K562 (cell line): ENCODE measurements at regions not wholly inside any gene's neighbourhood (a gene's known extent, or its start where the extent isn't known, plus 50 kb on each side); places are given as distances from the start of the nearest gene placed in this dataset.

Experiments used
- ATAC-seq: fragments of 200-7000 bp; cut with Tn5 transposase; 3 replicates; pipeline ENCODE4 v1.9.1; 2020; ENCODE audit warnings: moderate library complexity
- BruUV-seq: library from RNA; stranded (reverse); fragments of 400-500 nt; replicated peaks from 2 replicates; lab custom pipeline; 2021; lab: Mats Ljungman, UMichigan
- CTCF ChIA-PET: fragments of 300-600 bp; formaldehyde crosslinking; extraction: SDS; loops from one replicate; lab custom pipeline; 2021; ENCODE audit warnings: low intra/inter-chr PET ratio; lab: Yijun Ruan, JAX
- POLR2A ChIA-PET: fragments of 300-600, 350-650 bp; sonication (Branson Sonifier 250); formaldehyde crosslinking; extraction: SDS; loops from one replicate; lab custom pipeline; 2021; ENCODE audit warnings: antibody characterized with exemption, inconsistent platforms; lab: Yijun Ruan, JAX
- DNase-seq, 4 experiments: peaks; one replicate each; pipeline versions ENCODE4 v3.0.0 to v3.0.0-alpha.2; 2011 to 2018; ENCODE audit warnings: low spot score in 3 of 4, mixed read lengths in 3 of 4; ENCODE audit errors: extremely low read depth in 1 of 4
- FAIRE-seq: peaks from 2 replicates; lab custom pipeline; 2011; peaks lifted over from hg19 to GRCh38; lab: Jason Lieb, UNC
- H2AFZ ChIP-seq: 2 replicates; pipeline ENCODE4 v1.6.0; 2011; ENCODE audit warnings: low read depth, low read length, control low read depth, inconsistent platforms
- H3K27ac ChIP-seq: fragments of 200-600 bp; 3 replicates; pipeline ENCODE4 v1.8.0; 2011; ENCODE audit warnings: low read depth, mild to moderate bottlenecking, control low read depth, inconsistent platforms, low read length, moderate library complexity, mixed read lengths; ENCODE audit errors: extremely low read depth
- H3K27me3 ChIP-seq, 2 experiments: fragments of 300-600 bp in 1 of 2; 2 replicates in 1 of 2; 3 replicates in 1 of 2; pipeline versions ENCODE4 v1.6.0 to v1.8.0; 2011; ENCODE audit warnings: inconsistent platforms in 2 of 2, low read length in 2 of 2, mild to moderate bottlenecking in 1 of 2, mixed read lengths in 1 of 2, moderate library complexity in 1 of 2; ENCODE audit not compliant: control insufficient read depth in 2 of 2, insufficient read depth in 2 of 2
- H3K36me3 ChIP-seq: fragments of 300-600 bp; 3 replicates; pipeline ENCODE4 v1.8.0; 2011; ENCODE audit warnings: mild to moderate bottlenecking, low read length, inconsistent platforms; ENCODE audit not compliant: control insufficient read depth, insufficient read depth
- H3K4me1 ChIP-seq, 2 experiments: fragments of 200-600 bp in 1 of 2; replicated peaks in 1 of 2; 2 replicates in 1 of 2; 3 replicates in 1 of 2; pipeline versions ENCODE4 v1.5.1 to v1.8.0; 2011; ENCODE audit warnings: inconsistent platforms in 2 of 2, low read length in 2 of 2, mild to moderate bottlenecking in 1 of 2, mixed read lengths in 1 of 2, moderate library complexity in 1 of 2; ENCODE audit not compliant: control insufficient read depth in 2 of 2, insufficient read depth in 2 of 2
- H3K4me2 ChIP-seq: 2 replicates; pipeline ENCODE4 v1.6.1; 2011; ENCODE audit warnings: low read length, control low read depth, inconsistent platforms, mixed read lengths; ENCODE audit not compliant: insufficient read depth
- H3K4me3 ChIP-seq: fragments of 200-600 bp; sonication (generic), shearing (Covaris generic); 2 replicates; pipeline ENCODE4 v1.5.1; 2016; ENCODE audit warnings: control low read depth, inconsistent platforms
- H3K79me2 ChIP-seq: fragments of 200-600 bp; 3 replicates; pipeline ENCODE4 v1.8.0; 2011; ENCODE audit warnings: low read length, inconsistent platforms; ENCODE audit not compliant: control insufficient read depth, insufficient read depth
- H3K9ac ChIP-seq, 2 experiments: 2 replicates each; pipeline versions ENCODE4 v1.6.0 to v1.6.1; 2011; ENCODE audit warnings: low read depth in 2 of 2, low read length in 2 of 2, control low read depth in 1 of 2, inconsistent platforms in 1 of 2, mild to moderate bottlenecking in 1 of 2, mixed read lengths in 1 of 2; ENCODE audit not compliant: insufficient read depth in 1 of 2
- H3K9me1 ChIP-seq: one replicate; pipeline ENCODE4 v1.6.0; 2011; ENCODE audit warnings: inconsistent platforms, mild to moderate bottlenecking, low read length, moderate library complexity; ENCODE audit not compliant: control insufficient read depth, insufficient read depth
- H3K9me3 ChIP-seq: replicated peaks from 2 replicates; pipeline ENCODE4 v1.5.1; 2011; ENCODE audit warnings: low read depth, low read length, inconsistent platforms; ENCODE audit not compliant: control insufficient read depth, insufficient read depth
- H4K20me1 ChIP-seq: replicated peaks from 2 replicates; pipeline ENCODE4 v1.6.1; 2011; ENCODE audit warnings: low read length, inconsistent platforms, mixed read lengths; ENCODE audit not compliant: control insufficient read depth, insufficient read depth
- COPS2 ChIP-seq: fragments of 450-650 bp; conservative IDR thresholded peaks from 2 replicates; pipeline ENCODE4 v1.6.1; 2016; ENCODE audit warnings: mild to moderate bottlenecking, moderate library complexity
- ELF4 ChIP-seq: fragments of 450-650 bp; formaldehyde crosslinking; IDR thresholded peaks from 2 replicates; pipeline ENCODE4 v1.4.0; 2022; ENCODE audit warnings: missing genetic modification characterization
- GATA2 ChIP-seq: sonication (generic); formaldehyde crosslinking; IDR thresholded peaks from 2 replicates; pipeline ENCODE4 v1.4.0; 2020; ENCODE audit warnings: mild to moderate bottlenecking, missing genetic modification reagents
- PHF21A ChIP-seq: fragments of 450-650 bp; IDR thresholded peaks from 2 replicates; pipeline ENCODE4 v1.6.1; 2017; ENCODE audit warnings: low read depth, borderline replicate concordance
- PHF8 ChIP-seq: fragments of 200-600 bp; sonication (generic); IDR thresholded peaks from 2 replicates; pipeline ENCODE4 v1.6.1; 2012; ENCODE audit warnings: mixed run types, mild to moderate bottlenecking, inconsistent platforms, low read length, moderate library complexity, borderline replicate concordance
- RBBP5 ChIP-seq: fragments of 200-600 bp; sonication (generic); IDR thresholded peaks from 2 replicates; pipeline ENCODE4 v1.6.1; 2012; ENCODE audit warnings: borderline replicate concordance, mild to moderate bottlenecking, low read length, control low read depth, inconsistent platforms; ENCODE audit not compliant: insufficient read depth, poor library complexity, severe bottlenecking
- SMAD4 ChIP-seq: fragments of 250-450 bp; sonication (Bioruptor Pico); conservative IDR thresholded peaks from 2 replicates; pipeline ENCODE4 v1.8.0; 2021; ENCODE audit warnings: inconsistent platforms, mild to moderate bottlenecking, moderate library complexity
- ZNF3 ChIP-seq: fragments of 250-450 bp; sonication (Bioruptor Pico); IDR thresholded peaks from 2 replicates; pipeline ENCODE4 v1.5.0; 2021; ENCODE audit warnings: mild to moderate bottlenecking, moderate library complexity
- ZNF507 ChIP-seq: conservative IDR thresholded peaks from 2 replicates; pipeline ENCODE4 v1.6.1; 2017; ENCODE audit warnings: missing genetic modification characterization, missing compliant biosample characterization
- WGBS: fragments of 100-300 bp; shearing (Covaris generic); methylation state at CpG from one replicate; pipeline ENCODE4 v1.1.6; 2016; ENCODE audit warnings: low coverage, mixed read lengths; ENCODE audit not compliant: insufficient coverage; ENCODE audit errors: missing lambda C conversion rate; 5-methylcytosine and 5-hydroxymethylcytosine counted together
- in situ Hi-C: fragments of 300-500 bp; cut with MboI; formaldehyde crosslinking; loops from 4 replicates; pipeline ENCODE4 v1.15.0; 2018; ENCODE audit warnings: inconsistent platforms, mixed read lengths
- intact Hi-C: fragments of 100-400 bp; cut with micrococcal nuclease; formaldehyde crosslinking; loops from 2 replicates; pipeline ENCODE4 v1.14.2; 2022
- TF ChIP-seq, protein P1 (sequence below): fragments of 250-450 bp; sonication (Bioruptor Pico); IDR thresholded peaks from 2 replicates; pipeline ENCODE4 v1.5.0; 2021; ENCODE audit warnings: mild to moderate bottlenecking, moderate library complexity
- TF ChIP-seq, protein P2 (sequence below): IDR thresholded peaks from 2 replicates; pipeline ENCODE4 v1.6.1; 2011; ENCODE audit warnings: borderline replicate concordance, low read depth, mild to moderate bottlenecking, moderate library complexity, low read length; ENCODE audit not compliant: insufficient read depth, poor library complexity, severe bottlenecking

DNA sequence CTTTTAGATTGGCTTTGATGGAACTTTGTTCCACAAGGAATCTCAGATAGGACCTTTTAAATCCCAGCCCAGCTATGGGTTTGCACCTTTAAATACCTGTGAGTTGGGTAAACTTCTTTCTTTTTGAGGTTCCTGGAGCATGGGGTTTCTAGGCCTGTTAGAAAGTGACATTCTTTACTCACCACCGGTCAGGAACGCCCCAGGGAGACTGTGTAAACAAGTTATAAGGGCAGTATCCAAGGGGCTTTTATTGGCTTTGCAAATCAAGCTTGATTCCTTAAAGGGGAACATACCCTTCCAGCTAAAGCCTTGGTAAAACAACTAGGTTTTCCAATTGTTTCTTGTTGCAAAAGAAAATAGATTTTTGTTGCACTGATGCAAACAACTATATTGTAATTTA lies 93.4 kb downstream of the TENT5D start:
- Histone ChIP-seq H2AFZ (peak overlapping the region; percentile 59; the same call in 1 of the 2 replicates), H3K4me3 (no peak overlapping the region), H3K27ac (peak overlapping the region; percentile 86; the same call in 1 of the 3 replicates), H3K9me3 (no peaks in the 10 kb centered on the region), H3K79me2 (no peaks in the 10 kb centered on the region), H3K36me3 (no peaks in the 10 kb centered on the region), H3K9ac (no peak overlapping the region), H3K4me2 (no peak overlapping the region), H4K20me1 (no peaks in the 10 kb centered on the region), H3K27me3 (no peaks in the 10 kb centered on the region), H3K4me1 (peaks cover 0 to 8% of the 10 kb centered on the region in 2 experiments; a peak in 3 of 5 replicates), H3K9me1 (no peaks in the 10 kb centered on the region)
- in situ Hi-C loops = no loop called here
- ChIA-PET POLR2A (interaction anchor here (0.7 kb wide), 1 partner anchor 35 kb away, joined by 3 read pairs; no protein-coding TSS in a partner anchor), CTCF (no interaction called here)
- 0% methylated on average over 1 of the region's 2 CpGs for WGBS
- DNase-seq (peak in 1 of 4 experiments; percentile 20), ATAC-seq (no peak; the same call in 2 of the 3 replicates), FAIRE-seq (peak; percentile 59)
- TF ChIP-seq SMAD4 (no peak), ZNF507 (no peak), COPS2 (no peak), GATA2 (CRISPR knock-in tag) (no peak), RBBP5 (no peak), PHF8 (no peak), ELF4 (CRISPR knock-in tag) (no peak), ZNF3 (CRISPR knock-in tag) (no peak), PHF21A (no peak)
- TF ChIP-seq, protein P1, sequence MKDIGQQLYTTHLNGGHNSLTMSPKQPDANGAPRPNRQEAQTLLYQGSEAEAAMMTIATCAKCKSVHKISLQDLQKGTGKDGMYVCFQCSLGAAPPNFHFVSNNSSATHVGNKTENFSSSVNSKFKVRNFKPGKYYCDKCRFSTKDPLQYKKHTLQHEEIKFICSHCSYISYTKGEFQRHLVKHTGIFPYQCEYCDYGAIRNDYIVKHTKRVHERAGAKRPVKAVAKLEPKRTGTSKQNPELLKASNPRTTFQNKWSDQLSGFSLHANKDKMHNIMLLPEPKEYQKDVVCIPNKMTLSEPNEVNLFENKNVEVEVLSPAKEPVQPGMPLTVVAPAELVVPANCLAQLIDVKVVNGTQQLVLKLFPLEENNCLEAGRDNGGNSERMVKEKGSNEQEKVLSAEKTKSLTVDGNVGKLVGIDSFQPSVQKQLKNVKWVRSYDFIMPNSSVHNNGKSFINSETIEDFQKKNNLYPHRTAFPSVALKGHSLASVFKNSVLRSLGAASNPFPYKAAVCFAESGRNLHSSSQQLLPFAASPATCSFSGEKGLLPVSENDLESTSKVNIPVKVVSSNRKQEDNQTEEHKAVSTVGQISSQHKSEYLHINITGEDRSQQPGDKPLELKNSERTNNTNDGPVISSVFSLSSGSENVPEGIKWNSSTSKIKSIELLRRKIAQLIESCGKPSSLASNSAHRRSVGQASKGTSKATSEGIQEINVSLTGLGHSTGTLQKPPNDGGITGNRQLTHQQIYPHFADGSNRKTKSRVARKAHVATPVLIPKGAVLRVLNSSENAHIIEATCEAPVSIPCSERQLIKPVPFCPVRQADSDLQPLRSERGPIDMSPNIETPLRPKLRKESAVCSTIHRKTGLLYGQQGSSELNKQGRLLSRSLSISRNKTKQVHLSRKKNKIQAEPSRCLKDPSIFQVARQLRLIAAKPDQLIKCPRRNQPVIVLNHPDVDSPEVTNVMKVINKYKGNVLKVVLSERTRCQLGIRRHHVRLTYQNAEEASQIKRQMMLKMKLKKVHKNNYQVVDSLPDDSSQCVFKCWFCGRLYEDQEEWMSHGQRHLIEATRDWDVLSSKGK = no peak
- TF ChIP-seq, protein P2, sequence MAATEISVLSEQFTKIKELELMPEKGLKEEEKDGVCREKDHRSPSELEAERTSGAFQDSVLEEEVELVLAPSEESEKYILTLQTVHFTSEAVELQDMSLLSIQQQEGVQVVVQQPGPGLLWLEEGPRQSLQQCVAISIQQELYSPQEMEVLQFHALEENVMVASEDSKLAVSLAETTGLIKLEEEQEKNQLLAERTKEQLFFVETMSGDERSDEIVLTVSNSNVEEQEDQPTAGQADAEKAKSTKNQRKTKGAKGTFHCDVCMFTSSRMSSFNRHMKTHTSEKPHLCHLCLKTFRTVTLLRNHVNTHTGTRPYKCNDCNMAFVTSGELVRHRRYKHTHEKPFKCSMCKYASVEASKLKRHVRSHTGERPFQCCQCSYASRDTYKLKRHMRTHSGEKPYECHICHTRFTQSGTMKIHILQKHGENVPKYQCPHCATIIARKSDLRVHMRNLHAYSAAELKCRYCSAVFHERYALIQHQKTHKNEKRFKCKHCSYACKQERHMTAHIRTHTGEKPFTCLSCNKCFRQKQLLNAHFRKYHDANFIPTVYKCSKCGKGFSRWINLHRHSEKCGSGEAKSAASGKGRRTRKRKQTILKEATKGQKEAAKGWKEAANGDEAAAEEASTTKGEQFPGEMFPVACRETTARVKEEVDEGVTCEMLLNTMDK = no peak
- no TSS peak for BruUV-seq
- intact Hi-C loops = loop anchor here (5.0 kb wide), 1 partner anchor 64 kb away; no protein-coding TSS in a partner anchor
